ENCODE measurements at regions not wholly inside any gene's neighbourhood (a gene's known extent, or its start where the extent isn't known, plus 50 kb on each side); places are given as distances from the start of the nearest gene placed in this dataset.

GRCh38 chr4:125401784-125402183 is 87.0 kb downstream of the FAT4 start:
- TF ChIP-seq CTCF (IDR thresholded peaks at IDR 0.05) (no peak), POLR2A (IDR thresholded peaks at IDR 0.05) (no peak)
